ENCODE measurements at regions not wholly inside any gene's neighbourhood (a gene's known extent, or its start where the extent isn't known, plus 50 kb on each side); places are given as distances from the start of the nearest gene placed in this dataset.
"Not testable (repeated sequence)": the region's sequence is repeated elsewhere in the genome, so short reads cannot be mapped to it uniquely, and the experiment has no call there.

DNA sequence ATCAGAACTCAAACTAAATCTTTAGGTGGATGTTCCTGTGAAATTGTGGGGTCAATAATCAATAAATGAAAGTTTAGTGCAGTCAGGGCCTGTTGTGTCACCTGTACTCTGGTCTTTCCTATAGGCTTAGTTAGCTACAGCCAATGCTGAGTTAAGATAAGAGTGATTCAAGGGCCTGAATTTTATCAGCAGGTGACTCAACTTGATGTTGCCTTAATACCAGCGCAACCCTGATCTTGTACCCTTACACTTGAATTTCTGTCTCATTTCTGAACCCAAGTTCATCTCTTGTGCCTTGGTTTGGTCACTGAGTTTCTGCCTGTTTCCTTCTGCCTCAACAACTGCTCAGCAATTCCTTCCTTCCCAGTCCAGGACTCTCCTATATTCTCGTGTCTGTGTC, 157.0 kb upstream of the E2F7 start:
- DNase-seq (ENCODE audit: low spot score), result no peak

GRCh38 chr12:77220586-77220985, 155.2 kb upstream of the E2F7 start:
- no peak for DNase-seq (ENCODE audit: low spot score)

DNA sequence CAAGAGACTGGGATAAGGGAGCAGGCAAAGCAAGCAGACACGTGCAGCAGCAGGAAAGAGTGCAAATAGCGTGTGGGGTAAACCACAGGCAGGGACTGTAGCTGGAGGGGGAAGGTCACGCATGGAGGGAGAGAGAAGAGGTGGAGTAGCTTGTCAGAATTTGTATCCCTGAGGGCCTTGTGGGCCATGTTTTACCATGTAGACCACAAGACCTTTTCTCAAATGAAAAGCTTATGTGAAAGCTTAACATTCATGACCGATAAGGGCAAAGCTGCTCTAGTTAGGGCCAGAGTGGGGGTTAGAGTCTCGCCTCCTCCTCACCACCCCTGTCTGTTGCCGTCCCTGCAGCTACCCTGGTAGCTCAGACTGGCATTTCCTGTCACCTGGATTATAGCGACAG, 152.9 kb upstream of the E2F7 start:
- no peak for DNase-seq (ENCODE audit: low spot score)

GRCh38 chr12:77216136-77216535, 150.8 kb upstream of the E2F7 start:
- DNase-seq (ENCODE audit: low spot score), result not testable (repeated sequence)

DNA sequence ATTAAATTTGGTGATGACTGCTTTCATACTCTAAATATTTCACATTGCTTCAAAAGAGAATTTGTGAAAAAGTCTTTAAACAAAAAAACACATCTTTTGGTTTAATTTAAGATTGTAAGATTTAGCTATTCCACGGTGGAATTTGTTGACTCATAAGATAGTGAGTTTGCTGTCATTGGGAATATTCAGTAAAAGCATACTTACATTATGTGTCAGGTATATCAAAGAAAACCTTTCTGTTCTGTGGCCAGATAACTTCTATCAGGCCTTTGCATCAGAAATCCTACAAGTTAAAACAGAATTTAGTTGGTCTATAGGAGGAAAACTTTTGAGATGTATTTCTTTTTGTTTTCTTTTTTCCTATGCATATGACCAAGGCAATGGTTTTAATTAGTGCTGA, 148.8 kb upstream of the E2F7 start:
- DNase-seq (ENCODE audit: low spot score), result no peak

DNA sequence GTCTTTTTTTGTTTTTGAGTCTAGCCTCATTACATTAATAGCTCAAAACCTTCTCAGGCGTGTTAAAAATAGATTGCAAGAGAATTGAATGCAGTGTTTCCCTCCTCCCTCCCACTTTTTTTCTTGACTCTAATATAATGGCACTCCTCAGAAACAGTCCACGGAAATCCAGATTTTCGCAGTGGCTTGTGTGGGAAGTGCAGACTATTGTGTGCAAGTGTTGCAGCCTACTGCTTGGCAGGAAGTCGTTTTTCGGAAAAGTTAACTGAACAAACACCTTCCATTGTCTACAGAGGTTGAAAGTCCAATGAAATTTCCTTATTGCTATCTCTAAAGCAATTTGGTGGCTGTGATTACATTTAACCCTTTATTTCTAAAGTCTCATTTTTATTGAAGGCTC, 147.9 kb upstream of the E2F7 start:
- DNase-seq (ENCODE audit: low spot score), result no peak

DNA sequence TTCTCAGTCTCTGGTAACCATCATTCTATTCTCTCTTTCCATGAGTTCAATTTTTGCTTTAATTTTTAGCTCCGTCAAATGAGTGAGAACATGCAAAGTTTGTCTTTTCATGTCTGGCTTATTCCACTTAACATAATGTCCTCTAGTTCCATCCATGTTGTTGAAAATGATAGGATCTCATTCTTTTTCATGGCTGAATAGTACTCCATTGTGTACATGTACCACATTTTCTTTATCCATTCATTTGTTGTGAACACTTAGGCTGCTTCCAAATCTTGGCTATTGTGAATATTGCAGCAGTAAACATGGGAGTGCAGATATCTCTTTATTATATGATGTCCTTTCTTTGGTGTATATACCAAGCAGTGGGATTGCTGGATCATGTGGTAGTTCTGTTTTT, 145.4 kb upstream of the E2F7 start:
- no peak for DNase-seq (ENCODE audit: low spot score)

GRCh38 chr12:77204083-77204482, 138.7 kb upstream of the E2F7 start:
- no peak for DNase-seq (ENCODE audit: low spot score)

DNA sequence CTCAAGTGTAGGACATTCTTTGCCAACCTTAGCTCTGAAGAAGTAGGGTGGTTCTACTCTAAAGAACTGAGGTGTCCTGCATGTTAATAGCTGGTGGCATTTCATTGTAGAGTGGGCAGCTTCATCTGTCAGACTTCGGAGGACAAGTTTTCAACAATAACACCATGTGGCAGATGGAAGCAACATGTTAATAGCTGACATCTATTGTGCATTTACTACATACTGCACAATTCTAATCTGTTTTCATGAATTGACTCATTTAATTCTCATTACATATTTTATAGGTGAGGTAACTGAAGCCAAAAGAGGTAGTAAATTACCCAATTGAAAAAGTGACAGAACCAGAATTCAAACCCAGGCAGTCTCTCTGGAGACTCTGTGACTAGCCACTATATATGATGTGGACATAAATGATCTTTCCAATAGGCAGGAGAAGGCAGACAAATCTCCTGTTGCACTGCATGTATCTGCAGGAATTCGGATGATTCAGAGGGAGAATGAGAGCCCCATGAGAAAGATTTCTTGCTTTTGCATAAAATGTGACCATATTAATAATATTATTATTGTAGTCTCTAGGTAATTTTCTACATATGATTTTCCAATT, 137.2 kb upstream of the E2F7 start:
- no peak for DNase-seq (ENCODE audit: low spot score)

DNA sequence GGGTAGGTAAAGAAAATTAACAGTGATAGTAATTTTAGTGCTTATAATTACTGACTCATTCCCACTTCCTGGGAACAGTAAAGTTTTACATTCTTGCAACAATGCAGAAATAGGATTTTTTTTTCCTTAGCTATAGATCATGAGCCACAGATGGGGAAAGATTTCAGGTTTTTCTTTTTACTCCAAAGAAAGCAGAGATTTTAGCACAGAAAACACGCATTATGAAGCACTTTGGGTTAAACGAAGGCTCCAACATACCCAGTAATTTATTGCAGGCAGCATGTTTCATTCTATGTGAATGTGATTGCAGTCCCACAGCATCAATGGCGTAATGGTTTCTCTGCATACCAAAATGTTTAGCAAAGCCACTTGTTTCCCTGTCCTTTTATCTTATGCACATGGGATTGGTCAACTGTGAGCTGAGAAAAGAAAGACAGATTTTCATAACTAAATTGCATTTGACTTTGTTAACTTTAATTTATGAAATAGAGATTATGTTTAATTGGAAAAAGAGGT, 124.6 kb upstream of the E2F7 start:
- DNase-seq (ENCODE audit: low spot score), result no peak

DNA sequence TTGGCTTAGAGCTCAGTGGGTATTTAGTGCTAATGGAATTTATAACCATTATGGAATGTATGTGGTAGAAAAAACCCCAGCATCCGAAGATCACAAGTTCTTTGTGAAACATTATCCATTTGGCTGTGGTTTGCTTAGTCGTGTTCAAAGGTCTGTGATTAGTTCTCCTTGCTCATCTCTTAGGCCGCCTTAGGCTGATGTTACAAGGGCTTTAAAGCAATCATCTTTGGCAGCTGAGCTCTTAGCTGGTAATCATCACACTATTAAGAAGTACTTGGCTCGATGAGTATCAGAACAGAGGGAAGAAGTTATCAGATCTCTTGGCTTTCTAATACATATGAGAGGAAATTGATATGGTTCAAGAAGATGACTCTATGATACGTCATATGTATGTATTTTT, 124.1 kb upstream of the E2F7 start:
- no peak for DNase-seq (ENCODE audit: low spot score)

- DNase-seq (ENCODE audit: low spot score), result no peak
Measured at GRCh38 chr12:77179515-77179914, 114.1 kb upstream of the E2F7 start.

- no peak for DNase-seq (ENCODE audit: low spot score)
Measured at GRCh38 chr12:77167801-77168200, 102.4 kb upstream of the E2F7 start.

- no peak for DNase-seq (ENCODE audit: low spot score)
Measured at GRCh38 chr12:77166696-77167095, 101.3 kb upstream of the E2F7 start.

DNA sequence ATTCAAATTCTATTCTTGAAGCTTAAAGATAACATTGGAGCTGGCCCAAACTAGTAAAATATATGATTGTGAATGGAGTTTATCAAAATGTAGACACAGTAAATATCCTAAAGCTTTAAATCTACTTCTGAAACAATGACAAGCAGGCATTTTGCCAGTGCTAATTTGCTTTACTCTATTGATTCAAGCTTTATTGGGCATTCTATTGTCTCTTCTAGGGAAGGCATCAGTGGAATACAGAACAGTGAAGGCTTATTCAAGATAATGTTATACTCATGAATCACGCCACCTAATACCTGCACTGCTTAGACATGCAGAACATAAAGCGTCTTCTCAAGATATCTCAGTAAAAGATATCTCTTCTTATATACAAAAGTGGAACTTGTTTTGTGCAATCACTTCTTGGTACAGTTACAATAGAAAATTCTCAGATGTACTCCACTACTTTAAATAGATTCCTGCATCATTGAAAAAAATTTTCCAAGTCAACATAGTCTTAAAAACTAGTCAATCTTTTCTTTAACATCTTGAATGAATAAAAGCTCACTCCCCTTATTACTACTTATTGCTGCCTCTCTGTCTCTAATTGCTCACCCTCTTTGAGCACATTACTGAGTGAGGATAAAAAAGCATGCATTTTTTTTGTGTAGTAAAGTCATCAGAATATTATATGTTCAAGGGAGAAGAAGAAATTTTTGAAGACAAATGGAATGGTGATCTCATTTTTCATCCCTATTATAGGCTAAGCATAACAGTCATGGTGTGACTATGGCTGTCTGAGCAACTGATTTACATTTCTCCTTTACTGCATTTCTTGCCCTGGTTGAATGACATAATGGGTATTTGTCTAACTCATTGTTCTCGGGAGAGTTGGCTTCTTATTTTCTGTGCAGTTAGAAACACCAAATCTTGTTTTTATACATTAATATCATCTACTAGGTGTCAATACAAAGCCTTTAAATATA, 98.0 kb upstream of the E2F7 start:
- DNase-seq (ENCODE audit: low spot score), result no peak

DNA sequence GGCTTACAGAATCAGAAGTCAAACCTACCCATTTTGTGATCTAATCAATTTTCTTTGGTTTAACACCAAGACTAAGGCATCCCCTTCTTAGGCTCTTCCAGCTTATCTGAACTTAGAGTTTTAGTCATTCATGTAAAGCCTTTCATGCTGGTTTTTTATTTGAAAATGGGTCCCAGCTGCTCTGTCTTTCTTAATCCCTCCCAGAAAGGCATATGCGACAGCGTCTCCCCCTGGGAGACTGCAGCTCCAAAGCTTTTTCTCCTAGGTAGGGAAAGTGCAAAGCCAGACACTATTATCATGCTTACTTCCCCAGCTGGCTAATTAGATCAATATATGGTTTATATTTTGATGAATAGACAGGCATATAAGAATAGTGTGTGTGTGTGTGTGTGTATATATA, 96.6 kb upstream of the E2F7 start:
- no peak for DNase-seq (ENCODE audit: low spot score)

DNA sequence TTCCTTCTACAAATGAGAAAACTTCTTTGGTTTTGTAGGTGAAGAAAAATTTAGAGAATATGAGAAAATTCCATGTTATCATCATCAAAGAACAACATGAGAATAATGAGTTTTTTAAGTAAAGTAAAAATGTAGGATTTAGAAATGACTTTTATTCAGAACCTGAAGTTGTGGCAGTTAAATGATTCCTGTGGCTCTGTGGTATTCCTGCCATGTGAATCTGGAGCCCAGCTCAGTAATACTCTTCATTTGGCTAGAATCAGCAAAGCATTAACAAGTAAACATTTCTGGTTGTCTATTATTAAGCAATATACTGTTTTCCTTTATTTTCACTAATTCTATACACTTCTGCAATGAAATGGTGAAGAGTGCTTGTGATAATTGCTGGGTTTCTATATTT, 95.6 kb upstream of the E2F7 start:
- DNase-seq (ENCODE audit: low spot score), result no peak

DNA sequence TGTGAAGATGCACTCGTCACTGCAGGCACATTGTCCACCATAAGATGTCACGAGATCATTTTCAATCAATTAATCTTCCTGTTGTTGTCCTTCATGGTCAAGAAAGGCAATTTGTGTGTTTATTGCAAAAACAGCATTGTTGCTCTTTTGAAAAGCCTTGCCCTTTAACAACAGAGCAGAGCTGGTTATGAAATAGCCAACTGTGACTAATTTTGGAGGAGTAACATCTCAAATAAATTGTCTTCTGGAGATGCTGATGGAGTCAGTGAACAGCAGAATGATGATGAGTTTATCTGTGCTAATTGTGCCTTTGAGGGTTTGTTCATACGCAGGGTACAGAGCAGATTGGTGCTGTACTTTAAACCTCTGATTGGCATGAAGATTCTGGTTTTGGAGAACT, 88.3 kb upstream of the E2F7 start:
- DNase-seq (ENCODE audit: low spot score), result no peak

- no peak for DNase-seq (ENCODE audit: low spot score)
Measured at GRCh38 chr12:77152623-77153193, 87.3 kb upstream of the E2F7 start.

- no peak for DNase-seq (ENCODE audit: low spot score)
Measured at GRCh38 chr12:77151030-77151429, 85.7 kb upstream of the E2F7 start.

DNA sequence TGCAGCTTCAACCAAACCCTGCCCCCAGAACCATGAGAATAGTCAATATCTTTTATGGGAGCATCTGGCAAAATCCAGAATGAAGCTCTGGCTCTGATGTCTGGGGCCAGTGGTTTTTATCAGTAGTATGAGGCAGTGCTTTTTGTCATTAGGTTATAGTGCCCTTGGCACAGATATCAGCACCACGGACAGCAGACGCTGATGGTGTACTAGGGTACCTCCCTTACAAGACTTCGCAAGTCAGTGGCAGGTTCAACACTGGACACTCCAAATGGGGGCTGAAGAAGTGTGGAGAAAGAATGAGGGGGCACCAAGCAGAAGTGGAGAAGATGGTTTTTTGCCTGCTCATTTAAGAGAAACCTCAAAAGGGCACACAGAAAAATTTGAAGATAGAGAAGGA, 68.2 kb upstream of the E2F7 start:
- DNase-seq (ENCODE audit: low spot score), result no peak

DNA sequence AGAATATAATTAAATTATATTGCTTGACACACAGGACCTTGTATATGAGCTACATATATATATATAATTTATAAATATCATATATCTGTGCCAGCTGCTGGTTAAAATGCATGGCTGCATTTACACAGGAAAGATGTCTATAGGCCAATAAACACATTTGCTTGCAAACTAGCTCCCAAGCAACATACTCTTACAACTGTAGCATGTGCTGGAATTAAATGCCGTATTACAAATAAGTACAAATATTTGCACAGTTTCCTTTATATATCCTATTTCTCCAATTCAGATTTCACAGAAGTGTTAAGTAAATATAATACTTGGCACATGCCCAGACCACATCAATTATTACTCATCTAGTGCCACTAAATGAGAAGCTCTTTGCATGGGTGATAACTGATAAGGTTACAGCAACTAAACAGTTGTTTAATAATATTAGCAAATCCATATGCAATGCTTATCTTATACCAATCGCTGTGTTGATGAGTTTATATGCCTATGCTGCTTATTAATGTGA, 66.7 kb upstream of the E2F7 start:
- no peak for DNase-seq (ENCODE audit: low spot score)

Data from mesenteric fat pad (tissue), 1 donor.